ENCODE measurements at regions not wholly inside any gene's neighbourhood (a gene's known extent, or its start where the extent isn't known, plus 50 kb on each side); places are given as distances from the start of the nearest gene placed in this dataset.

GRCh38 chr14:97052001-97052400, 254.8 kb downstream of the VRK1 start:
- in situ Hi-C loops (cut with MboI; ENCODE audit: low sequenced_read_pairs, unreplicated experiment): no loop called here
- TF ChIP-seq CTCF (IDR thresholded peaks at IDR 0.05; ENCODE audit: borderline replicate concordance, control extremely low read depth, extremely low read depth, insufficient read depth, missing control alignments): no peak
- DNase-seq (ENCODE audit: low spot score): no peak

- DNase-seq (ENCODE audit: low spot score): no peak
- in situ Hi-C loops (cut with MboI; ENCODE audit: low sequenced_read_pairs, unreplicated experiment): no loop called here
- no peak for TF ChIP-seq CTCF (IDR thresholded peaks at IDR 0.05; ENCODE audit: borderline replicate concordance, control extremely low read depth, extremely low read depth, insufficient read depth, missing control alignments)
Observed at GRCh38 chr14:97053941-97054340, 256.8 kb downstream of the VRK1 start.

GRCh38 chr14:97055355-97055754, 258.2 kb downstream of the VRK1 start:
- no peak for DNase-seq (ENCODE audit: low spot score)
- in situ Hi-C loops (cut with MboI; ENCODE audit: low sequenced_read_pairs, unreplicated experiment): no loop called here
- TF ChIP-seq CTCF (IDR thresholded peaks at IDR 0.05; ENCODE audit: borderline replicate concordance, control extremely low read depth, extremely low read depth, insufficient read depth, missing control alignments): no peak

GRCh38 chr14:97056086-97056485, 258.9 kb downstream of the VRK1 start:
- no peak for DNase-seq (ENCODE audit: low spot score)
- no peak for TF ChIP-seq CTCF (IDR thresholded peaks at IDR 0.05; ENCODE audit: borderline replicate concordance, control extremely low read depth, extremely low read depth, insufficient read depth, missing control alignments)
- in situ Hi-C loops (cut with MboI; ENCODE audit: low sequenced_read_pairs, unreplicated experiment): no loop called here

GRCh38 chr14:97057238-97058073, 260.3 kb downstream of the VRK1 start:
- no peak for DNase-seq (ENCODE audit: low spot score)
- TF ChIP-seq CTCF (IDR thresholded peaks at IDR 0.05; ENCODE audit: borderline replicate concordance, control extremely low read depth, extremely low read depth, insufficient read depth, missing control alignments): no peak
- in situ Hi-C loops (cut with MboI; ENCODE audit: low sequenced_read_pairs, unreplicated experiment): no loop called here

- in situ Hi-C loops (cut with MboI; ENCODE audit: low sequenced_read_pairs, unreplicated experiment): no loop called here
- no peak for DNase-seq (ENCODE audit: low spot score)
- TF ChIP-seq CTCF (IDR thresholded peaks at IDR 0.05; ENCODE audit: borderline replicate concordance, control extremely low read depth, extremely low read depth, insufficient read depth, missing control alignments): no peak
Observed at GRCh38 chr14:97058074-97058467, 260.9 kb downstream of the VRK1 start.
